SU-DHL-6 (cell line): ENCODE measurements at regions not wholly inside any gene's neighbourhood (a gene's known extent, or its start where the extent isn't known, plus 50 kb on each side); places are given as distances from the start of the nearest gene placed in this dataset.

Experiments
- EZH2phosphoT487 ChIP-seq: fragments of 200-600 bp; sonication (generic), shearing (Covaris generic); conservative IDR thresholded peaks from 2 replicates; pipeline ENCODE4 v1.6.1; 2018; ENCODE audit warnings: mild to moderate bottlenecking, antibody characterized with exemption, low read length, moderate library complexity, mixed read lengths
- TF ChIP-seq, protein P1 (sequence below): fragments of 200-600 bp; sonication (generic); IDR thresholded peaks from one replicate; pipeline ENCODE4 v1.5.1; 2017; ENCODE audit warnings: antibody characterized with exemption, mild to moderate bottlenecking, low read length, moderate library complexity; ENCODE audit not compliant: insufficient read depth, poor library complexity, severe bottlenecking

DNA sequence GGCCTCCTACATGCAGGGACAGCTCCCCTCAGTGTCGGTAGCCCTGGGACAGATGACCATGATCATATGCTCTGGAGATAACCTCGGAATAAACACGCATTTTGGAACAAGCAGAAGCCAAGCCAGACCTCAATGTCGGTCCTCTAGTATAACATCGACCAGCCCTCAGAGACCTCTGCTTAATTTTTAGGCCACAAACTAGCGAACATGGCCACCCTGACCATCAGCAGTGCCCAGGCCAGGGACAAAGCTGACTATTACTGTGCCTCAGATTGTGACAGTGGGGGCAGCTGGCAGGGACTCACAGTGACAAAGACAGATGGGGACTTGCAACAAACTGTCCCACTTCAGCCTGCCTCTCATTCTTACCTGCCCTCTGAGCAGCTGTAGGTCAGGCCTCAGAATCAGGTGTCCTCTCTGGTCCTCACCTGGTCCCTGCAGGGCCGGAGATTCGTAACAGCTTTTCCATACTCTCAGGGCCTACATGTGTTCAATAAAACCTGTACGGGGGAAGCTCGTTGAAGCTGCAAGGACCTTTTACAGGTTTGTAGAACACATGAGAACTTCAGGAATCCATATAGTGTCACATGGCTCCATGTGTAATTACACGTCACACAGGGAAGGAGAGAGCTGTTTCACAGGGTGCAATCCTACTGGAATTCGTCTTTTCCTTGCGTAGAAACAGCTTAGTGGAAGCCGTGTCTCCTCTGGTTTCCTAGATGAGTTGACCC is 72.8 kb upstream of the IGLL5 start:
- TF ChIP-seq, protein P1, sequence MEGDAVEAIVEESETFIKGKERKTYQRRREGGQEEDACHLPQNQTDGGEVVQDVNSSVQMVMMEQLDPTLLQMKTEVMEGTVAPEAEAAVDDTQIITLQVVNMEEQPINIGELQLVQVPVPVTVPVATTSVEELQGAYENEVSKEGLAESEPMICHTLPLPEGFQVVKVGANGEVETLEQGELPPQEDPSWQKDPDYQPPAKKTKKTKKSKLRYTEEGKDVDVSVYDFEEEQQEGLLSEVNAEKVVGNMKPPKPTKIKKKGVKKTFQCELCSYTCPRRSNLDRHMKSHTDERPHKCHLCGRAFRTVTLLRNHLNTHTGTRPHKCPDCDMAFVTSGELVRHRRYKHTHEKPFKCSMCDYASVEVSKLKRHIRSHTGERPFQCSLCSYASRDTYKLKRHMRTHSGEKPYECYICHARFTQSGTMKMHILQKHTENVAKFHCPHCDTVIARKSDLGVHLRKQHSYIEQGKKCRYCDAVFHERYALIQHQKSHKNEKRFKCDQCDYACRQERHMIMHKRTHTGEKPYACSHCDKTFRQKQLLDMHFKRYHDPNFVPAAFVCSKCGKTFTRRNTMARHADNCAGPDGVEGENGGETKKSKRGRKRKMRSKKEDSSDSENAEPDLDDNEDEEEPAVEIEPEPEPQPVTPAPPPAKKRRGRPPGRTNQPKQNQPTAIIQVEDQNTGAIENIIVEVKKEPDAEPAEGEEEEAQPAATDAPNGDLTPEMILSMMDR = no peak
- TF ChIP-seq EZH2phosphoT487 = no peak
